HG03066 (cell line): ENCODE measurements at regions not wholly inside any gene's neighbourhood (a gene's known extent, or its start where the extent isn't known, plus 50 kb on each side); places are given as distances from the start of the nearest gene placed in this dataset.
"Not testable (repeated sequence)": the region's sequence is repeated elsewhere in the genome, so short reads cannot be mapped to it uniquely, and the experiment has no call there.

Source experiments
- ATAC-seq: cut with Tn5 transposase; IDR thresholded peaks from one replicate; pipeline ENCODE4 v1.9.1; 2021; ENCODE audit warnings: low read depth; ENCODE audit not compliant: unreplicated experiment

DNA sequence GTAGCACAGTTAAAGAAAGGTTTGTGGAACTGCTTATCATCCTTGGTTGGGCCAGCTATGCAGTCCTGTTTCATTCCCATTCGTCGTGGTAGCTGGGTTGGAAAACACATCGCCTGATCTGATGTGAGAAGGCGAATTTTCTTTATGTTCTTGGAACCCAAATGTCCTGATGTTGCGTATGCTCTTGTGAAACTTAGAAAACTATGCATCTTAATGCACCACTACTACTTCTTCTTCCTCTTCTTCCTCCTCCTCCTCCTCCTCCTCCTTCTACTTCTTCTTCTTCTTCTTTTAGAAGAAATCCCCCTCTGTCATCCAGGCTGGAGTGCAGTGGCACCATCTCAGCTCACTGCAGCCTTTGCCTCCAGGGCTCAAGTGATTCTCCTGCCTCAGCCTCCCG is 381.6 kb downstream of the UTRN start:
- no peak for ATAC-seq

DNA sequence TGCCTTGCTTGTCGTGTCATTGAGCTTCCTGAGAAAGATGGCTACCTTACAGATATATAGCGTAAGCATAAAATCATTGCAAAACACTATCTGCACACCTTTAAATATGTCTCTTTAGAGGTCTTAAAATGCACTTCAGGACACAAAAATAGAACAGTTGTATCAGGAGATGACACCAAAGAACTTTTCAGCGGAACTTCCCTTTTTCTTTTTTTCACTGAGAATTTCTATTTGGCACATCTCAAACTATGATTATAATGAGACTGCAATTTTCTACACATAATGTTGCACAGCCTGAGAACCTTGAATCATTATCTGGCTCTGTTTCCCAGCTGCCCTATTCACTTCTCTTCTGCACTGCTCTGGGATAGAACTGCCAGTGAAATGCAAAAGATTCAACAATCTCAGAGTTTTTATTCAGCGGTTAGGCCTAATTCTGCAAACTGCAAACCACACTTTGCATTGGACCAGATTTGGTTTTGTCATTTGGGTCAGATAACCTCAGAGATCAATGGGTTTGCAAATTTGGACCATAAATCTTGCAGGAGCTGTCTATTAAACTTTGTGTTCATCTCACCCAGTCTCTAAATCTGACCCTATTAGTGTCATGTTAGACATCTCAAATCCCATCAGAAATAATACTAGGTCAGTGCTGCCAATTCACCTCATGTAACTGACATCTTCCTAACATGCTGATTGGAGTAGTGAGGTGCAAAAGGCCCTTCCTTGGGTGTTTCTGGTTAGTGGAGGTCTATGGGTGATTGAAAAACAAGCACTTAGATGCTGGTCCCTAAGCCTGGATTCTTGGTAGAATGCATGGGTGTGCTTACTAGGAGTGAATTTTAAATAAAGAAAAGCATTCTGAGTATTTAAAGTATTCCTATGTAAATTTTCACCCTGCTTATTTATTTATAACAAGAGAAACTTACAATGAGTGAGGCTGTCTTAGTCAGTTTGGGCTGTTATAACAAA is 382.7 kb downstream of the UTRN start:
- no peak for ATAC-seq

DNA sequence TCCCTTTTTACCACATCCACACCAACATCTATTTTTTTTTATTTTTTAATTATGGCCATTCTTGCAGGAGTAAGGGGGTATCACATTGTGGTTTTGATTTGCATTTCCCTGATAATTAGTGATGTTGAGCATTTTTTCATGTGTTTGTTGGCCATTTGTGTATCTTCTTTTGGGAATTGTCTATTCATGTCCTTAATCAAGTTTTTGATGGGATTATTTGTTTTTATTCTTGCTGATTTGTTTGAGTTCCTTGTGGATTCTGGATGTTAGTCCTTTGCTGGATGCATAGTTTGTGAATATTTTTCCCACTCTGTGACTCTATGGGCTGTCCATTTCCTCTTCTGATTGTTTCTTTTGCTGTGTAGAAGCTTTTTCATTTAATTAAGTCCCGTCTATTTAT is 385.1 kb downstream of the UTRN start:
- ATAC-seq = not testable (repeated sequence)

DNA sequence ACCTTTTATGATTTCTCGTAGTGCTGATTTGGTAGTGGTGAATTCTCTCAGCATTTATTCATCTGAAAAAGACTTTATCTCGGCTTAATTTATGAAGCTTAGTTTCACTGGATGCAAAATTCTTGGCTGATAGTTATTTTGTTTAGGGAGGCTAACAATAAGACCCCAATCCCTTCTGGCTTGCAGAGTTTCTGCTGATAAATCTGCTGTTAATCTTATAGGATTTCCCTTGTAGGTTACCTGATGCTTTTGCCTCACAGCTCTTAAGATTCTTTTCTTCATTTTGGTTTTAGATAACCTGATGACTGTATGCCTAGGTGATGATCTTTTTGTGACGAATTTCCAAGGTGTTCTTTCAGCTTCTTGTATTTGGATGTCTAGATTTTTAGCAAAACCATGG is 388.7 kb downstream of the UTRN start:
- ATAC-seq = no peak

DNA sequence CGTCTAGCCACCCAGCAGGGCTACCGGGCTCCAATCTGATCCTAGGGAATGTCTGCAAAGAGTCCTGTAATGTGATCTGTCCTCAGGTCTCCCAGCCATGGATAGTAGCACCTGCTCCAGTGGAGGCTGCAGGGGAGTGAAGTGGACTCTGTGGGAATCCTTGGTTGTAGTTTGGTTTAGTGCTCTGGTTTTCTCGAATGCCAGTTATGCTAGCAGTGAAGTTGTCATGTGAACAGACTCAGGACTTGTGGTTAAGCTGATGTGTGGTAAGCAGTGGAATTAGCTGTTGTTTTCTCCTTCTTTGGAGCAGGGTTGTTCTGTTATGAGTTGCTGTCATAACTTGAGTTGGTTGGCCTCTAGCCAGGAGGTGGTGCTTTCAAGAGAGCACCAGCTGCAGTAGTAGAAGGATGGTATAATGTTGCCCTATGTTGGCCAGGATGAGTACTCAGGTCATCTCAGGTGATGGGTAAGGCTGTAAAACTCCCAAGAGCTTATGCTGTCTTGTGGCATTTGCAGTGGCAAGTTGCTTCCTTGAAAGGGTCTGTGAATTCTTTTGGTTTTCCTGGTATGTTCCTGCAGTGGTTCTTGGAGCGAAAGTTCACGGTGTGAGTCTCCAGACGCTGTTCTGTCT is 390.2 kb downstream of the UTRN start:
- no peak for ATAC-seq

DNA sequence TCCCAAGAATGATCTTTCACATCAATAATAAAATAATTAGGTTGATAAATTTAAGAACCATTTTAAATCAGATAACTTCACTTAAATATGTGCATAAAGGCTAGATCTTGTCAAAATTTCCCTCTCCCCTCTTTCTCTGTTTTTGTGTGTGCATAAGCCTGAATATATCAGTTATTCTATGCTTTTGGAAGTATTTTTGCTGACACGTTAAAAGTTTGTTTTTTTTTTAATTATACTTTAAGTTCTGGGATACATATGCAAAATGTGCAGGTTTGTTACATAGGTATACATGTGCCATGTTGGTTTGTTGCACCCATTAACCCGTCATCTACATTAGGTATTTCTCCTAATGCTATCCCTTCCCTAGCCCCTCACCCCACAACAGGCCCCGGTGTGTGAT is 391.2 kb downstream of the UTRN start:
- not testable (repeated sequence) for ATAC-seq

DNA sequence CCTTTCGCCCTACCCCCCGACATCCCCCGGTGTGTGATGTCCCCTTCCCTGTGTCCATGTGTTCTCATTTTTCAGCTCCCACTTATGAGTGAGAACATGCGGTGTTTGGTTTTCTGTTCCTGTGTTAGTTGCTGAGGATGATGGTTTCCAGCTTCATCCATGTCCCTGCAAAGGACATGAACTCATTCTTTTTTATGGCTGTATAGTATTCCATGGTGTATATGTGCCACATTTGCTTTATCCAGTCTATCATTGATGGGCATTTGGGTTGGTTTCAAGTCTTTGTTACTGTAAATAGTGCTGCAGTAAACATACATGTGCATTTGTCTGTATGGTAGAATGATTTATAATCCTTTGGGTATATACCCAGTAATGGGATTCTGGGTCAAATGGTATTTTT is 392.1 kb downstream of the UTRN start:
- not testable (repeated sequence) for ATAC-seq

DNA sequence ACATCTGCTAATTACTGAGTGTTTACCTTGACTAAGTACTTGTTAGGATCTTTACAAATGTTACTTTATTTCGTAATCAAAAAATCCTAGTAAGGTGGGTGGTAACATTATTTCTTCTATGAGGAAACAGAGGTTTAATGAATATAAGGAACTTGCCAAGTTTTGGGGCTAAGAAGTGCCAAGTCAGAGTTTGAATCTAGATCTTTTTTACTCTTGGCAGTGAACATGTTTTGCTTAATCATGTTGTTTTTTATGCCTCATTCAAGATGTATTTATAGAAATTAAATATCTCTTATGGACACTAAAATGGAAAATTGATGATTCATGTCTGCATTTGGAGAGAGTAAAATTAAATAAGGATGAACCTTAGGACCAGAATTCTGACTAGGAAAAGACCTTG is 393.7 kb downstream of the UTRN start:
- no peak for ATAC-seq

DNA sequence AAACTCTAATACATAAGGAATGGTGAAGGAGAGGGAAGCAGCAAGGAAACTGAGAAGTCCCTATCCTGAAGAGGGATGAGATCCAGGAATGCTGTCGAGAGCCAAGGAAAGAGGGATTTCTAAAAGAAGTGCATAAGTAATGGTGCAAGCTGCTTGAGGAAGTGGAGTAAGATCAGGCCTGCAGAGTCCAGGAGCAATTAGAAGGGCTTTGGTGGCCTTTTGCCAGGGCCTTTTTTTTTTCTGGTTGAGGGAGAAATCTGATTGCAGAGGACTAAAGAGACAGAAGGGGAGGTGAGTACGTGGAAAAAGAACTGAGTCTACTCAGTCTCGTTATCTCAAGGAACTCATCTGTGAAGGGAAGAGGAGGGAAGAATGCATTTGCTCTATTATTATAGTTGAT is 396.2 kb downstream of the UTRN start:
- no peak for ATAC-seq

DNA sequence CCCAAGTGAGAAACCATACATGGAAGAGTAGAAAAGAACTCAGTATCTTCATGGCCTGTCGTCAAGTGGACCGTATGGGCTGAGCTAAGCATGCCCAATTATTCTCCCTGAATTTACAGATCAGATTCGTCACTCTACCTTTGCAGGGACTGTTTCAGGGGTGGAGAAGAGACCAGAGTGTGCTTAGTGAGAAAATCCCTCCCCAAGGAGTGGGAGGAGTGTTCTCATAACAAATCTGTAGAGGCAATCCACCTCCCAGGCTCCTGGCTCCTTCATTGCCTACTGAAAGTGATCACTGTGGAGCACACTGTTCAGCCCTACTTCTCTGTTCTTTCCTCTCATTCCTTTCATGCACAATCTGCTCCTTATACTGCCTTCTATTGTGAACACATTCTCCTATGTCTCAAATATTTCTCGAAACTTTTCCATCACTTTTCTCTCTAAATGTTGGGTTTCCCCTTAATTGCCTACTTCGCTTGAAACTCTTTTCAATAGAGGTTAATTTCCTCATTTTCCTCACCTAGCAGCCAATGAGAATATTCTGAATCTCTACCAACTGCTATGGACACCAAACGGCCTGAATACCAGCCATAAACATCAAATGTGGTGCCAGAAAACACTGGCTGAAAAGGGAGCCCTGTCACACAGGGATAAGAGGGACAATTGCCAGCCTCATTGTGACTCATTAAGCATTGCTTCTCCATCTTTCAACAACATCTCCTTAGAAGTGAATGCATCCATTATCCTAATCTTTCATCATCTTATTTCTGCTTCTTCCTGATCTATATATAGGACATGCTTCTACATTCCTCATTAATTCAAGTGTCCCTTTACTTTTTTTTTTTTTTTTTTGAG is 398.3 kb downstream of the UTRN start:
- ATAC-seq = no peak

DNA sequence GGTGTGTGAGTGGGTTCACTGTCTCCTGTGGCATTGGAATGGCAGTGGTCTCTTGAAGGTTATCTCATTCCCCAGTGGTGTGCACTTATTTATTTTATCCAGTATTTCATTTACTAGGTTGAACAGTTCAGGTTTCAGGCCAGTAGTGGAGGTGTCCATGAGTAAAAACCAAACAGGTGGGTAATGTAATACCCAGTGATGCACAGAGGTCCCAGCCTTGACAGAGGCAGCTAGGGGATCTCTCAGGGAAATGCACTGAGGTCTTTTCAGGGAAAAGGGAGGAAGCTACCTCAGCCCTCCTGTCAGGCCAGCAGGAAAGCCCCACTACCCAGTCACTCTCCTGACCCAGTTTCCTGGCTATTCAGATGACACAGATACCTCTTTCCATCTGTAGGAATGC is 403.6 kb downstream of the UTRN start:
- no peak for ATAC-seq

DNA sequence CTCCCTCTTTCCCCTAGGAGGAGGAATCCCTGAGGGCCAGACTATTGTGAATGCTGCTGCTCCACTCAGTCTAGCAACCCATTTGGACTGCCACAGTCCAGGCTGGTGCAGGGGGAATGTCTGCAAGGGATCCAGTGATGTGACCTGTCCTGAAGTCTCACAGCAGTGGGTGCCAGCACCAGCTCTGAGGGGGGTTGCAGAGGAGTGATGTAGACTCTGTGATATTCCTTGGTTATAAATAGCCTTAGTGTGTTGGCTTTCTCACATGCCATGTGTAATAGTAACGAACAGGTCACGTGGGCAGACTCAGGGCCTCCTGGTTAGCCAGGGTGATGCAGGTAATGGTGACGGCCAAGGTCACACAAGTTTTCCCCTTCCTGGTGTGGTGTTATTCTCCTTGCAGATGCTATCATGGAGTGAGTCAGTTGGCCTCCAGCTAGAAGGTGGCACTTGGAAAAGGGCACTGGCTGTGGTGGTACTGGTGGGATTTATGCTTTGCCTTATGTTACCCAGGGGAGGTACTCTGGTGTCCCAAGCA is 404.4 kb downstream of the UTRN start:
- no peak for ATAC-seq

DNA sequence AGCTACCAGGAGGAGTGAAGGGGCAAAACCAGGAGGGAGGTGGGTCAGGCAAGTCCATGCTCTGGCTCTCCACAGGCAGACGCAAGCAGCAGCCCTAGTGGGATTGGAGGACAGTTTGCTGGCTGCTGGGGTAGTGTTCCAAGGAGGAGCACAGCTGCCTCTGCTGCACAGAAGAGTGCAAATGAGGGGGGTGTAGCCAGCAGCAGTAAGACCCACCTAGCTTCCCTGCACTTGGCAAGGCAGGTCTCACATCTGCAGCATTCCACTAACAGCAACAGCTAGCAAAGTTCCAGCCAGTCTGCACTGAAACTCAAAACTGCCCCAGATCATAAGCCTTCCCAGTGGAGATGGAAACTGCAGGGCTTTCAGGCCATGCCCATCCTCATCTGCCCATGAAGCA is 405.0 kb downstream of the UTRN start:
- no peak for ATAC-seq

DNA sequence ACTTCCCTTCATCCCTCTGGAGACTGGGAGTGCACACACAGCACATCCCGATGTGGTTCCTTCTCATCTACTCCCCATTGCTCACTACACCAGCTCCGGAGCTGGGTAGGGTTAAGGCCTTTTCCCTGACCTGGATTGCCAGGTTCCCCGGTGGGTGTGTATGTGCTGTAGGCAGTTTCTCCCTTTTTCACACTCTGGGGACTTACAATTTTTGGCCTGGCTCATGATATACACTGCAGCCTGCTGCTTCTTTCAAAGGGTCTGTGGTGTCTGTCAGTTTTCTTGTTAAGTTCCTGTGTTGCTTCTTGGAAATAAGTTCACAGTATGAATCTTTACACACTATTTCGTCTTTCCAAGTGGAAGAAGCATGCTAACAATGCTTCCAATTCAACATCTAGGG is 405.5 kb downstream of the UTRN start:
- no peak for ATAC-seq

DNA sequence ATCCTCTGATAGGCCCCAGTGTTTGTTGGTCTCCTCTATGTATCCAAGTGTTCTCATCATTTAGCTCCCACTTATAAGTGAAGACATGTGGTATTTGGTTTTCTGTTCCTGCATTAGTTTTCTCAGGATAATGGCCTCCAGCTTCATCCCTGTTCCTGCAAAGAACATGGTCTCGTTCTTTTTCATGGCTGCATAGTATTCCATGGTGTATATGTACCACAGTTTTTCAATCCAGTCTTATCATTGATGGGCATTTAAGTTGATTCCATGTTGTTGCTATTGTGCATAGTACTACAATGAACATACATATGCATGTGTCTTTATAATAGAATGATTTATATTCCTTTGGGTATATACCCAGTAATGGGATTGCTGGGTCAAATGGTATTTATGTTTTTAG is 406.9 kb downstream of the UTRN start:
- not testable (repeated sequence) for ATAC-seq

DNA sequence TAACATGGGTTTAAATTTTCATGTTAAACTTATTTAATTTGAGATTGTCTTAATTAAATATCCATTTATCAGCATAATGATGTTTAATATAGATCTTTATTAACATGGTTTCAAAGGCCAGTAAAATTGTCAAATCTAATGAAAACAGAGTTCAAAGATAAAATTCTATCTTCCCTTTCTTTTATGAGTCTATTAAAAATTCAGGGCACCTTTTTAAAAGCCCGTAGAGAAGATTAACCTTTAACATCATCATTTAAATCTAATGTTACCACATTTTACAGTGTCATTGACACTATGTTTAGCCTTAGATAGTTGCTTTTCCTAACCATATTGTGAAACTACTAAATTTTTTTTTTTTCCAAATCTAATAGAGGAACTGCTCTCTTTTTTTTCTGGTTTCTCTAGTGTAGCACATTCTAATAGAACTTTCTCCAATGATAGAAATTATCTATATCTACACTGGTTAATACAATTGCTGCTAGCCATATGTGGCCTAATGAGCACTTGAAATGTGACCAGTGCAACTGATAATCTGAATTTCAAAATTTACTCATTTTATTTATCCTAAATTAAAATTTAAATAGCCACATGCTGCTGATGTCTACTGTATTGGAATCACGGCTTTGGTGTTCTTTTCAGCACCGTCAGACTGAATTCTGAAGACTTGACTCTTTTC is 410.9 kb downstream of the UTRN start:
- ATAC-seq = no peak

DNA sequence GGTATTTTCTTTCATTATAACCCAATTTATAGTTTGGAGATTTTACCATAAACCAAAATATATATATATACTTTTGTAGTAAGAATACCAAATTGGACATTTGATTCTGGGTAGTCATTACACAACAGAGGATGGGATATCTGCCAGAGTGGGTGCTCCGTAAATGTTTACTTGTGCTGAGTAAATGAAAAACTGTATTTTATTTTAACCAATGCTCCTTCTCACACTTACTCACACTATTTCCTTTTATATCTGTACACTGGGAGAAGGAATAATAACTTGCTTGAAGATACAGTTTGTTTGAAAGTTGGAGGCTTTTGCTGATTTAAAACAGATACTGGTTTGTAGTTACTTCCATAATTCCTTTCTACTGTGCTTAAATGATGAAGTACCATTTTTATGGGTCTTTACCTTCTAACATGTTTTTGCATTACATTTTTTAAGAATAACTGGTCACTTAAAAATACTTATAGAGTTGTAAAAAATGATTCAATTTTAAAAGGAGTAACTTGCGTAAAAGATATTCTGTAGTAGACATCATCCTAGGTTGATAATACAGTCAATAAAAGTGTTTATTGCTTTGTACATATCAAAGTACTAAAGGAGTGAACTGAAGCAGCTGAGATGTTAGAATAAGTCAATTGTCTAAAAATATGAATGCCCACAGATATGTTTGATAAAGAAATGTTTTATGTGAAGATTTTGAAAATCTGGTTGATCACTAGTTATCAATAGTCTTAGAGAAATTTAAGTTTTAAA is 411.7 kb downstream of the UTRN start:
- no peak for ATAC-seq

DNA sequence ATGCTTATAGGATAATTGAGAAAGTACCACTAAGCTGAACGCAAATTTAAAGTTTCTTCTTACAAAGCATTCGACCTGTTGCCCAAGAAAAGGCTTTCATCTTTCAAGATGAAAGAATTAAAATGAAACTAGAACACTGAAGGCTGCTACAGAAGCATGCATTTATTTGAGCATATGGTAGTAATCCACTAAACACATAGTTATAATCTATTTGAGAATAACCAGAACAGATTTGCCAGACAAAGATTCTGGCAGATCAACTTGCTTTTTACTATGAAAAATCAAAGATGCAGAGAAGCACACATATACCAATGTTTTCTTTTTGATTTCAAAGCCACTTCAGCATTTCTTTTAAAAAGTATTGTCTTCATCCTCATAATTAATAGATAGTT is 412.2 kb downstream of the UTRN start:
- ATAC-seq = no peak

DNA sequence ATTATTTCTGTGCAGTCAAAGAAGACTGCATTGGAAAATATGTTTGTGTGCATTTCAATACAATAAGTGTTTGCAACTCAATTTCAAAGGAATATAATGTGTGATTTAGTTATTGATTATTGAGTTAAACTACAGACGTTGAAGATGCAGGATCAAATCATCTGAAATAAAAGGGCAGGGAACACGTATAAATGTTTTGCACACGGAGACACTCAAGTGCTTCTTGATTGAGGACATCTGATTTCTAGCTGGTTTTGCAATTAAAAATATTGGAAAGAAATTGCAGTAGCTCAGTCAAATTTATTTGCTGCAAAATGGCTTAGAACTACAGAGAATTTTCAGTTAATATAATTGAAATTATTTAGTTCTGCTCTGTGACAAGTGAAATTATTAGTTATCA is 412.7 kb downstream of the UTRN start:
- no peak for ATAC-seq

DNA sequence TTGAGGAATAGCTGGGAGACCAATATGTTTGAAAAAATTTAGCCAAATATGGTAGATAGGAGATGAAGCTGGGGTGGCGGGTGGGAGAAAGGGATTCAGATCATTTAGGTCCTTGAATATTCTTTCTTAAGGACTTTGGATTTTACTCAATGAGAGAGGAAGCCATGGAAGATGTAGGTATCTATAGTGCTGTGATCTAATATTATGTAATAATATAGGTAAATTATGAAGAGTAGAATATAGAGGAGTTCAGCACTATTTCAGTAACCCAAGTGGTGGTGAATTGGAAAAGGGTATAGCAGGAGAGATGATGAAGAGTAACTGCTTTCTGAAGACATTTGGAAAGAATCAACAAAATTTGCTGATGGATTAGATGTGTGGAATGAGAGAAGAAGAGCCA is 417.6 kb downstream of the UTRN start:
- ATAC-seq = no peak
